OCI-LY1 (cell line): ENCODE measurements at regions not wholly inside any gene's neighbourhood (a gene's known extent, or its start where the extent isn't known, plus 50 kb on each side); places are given as distances from the start of the nearest gene placed in this dataset.

Source experiments
- CTCF ChIP-seq: fragments of 200-600 bp; sonication (generic), shearing (Covaris generic); IDR thresholded peaks from 2 replicates; pipeline ENCODE4 v1.5.1; 2017; ENCODE audit warnings: mild to moderate bottlenecking, antibody characterized with exemption, low read length, moderate library complexity, mixed read lengths
- EZH2 ChIP-seq: fragments of 200-600 bp; sonication (generic), shearing (Covaris generic); IDR thresholded peaks from 2 replicates; pipeline ENCODE4 v1.8.0; 2017; ENCODE audit warnings: borderline replicate concordance, mixed run types, mild to moderate bottlenecking, antibody characterized with exemption, low read length, moderate library complexity, mixed read lengths

- TF ChIP-seq CTCF = no peak
- TF ChIP-seq EZH2 = no peak
These were observed 177.0 kb downstream of the GPAT3 start for GRCh38 chr4:83712890-83713289.
